Colonic mucosa (tissue), 4 donors: ENCODE measurements at regions not wholly inside any gene's neighbourhood (a gene's known extent, or its start where the extent isn't known, plus 50 kb on each side); places are given as distances from the start of the nearest gene placed in this dataset.

ENCODE experiments used
- DNase-seq: peaks from one replicate; pipeline ENCODE4 v3.0.0-alpha.2; 2020
- H3K27ac ChIP-seq: fragments of 200-600 bp; one replicate; pipeline ENCODE4 v1.8.0; 2021
- H3K27me3 ChIP-seq: fragments of 200-600 bp; one replicate; pipeline ENCODE4 v1.8.0; 2021
- H3K36me3 ChIP-seq: fragments of 200-600 bp; one replicate; pipeline ENCODE4 v1.8.0; 2021
- H3K4me1 ChIP-seq: fragments of 200-600 bp; one replicate; pipeline ENCODE4 v1.8.0; 2021; ENCODE audit warnings: mild to moderate bottlenecking
- H3K4me3 ChIP-seq: fragments of 200-600 bp; one replicate; pipeline ENCODE4 v1.8.0; 2021
- H3K9ac ChIP-seq, 2 donors: one replicate each; pipeline ENCODE4 v1.7.0; 2013; ENCODE audit warnings: control low read depth in 2 of 2, low read depth in 2 of 2, low read length in 2 of 2
- H3K9me3 ChIP-seq: fragments of 200-600 bp; one replicate; pipeline ENCODE4 v1.8.0; 2021
- CTCF ChIP-seq: fragments of 200-600 bp; IDR thresholded peaks from one replicate; pipeline ENCODE4 v1.8.0; 2022; ENCODE audit warnings: antibody characterized with exemption, mild to moderate bottlenecking
- intact Hi-C: fragments of 100-400 bp; cut with DNase I; formaldehyde crosslinking; loops from one replicate; pipeline ENCODE4 v1.14.1; 2022
- donor health status: healthy.
- donor health status: DM: no; HTN: no; CAD: no.
- donor health status: DM: no; HTN: no; CAD: no.

GRCh38 chr2:122138561-122138960 lies 383.1 kb downstream of the TSN start:
- Histone ChIP-seq H3K9me3 (no peaks in the 10 kb centered on the region), H3K27me3 (no peaks in the 10 kb centered on the region), H3K9ac (no peak overlapping the region), H3K27ac (no peak overlapping the region), H3K4me3 (no peak overlapping the region), H3K4me1 (no peaks in the 10 kb centered on the region), H3K36me3 (no peaks in the 10 kb centered on the region)
- DNase-seq, result no peak
- intact Hi-C loops, result no loop called here
- TF ChIP-seq CTCF, result no peak

DNA sequence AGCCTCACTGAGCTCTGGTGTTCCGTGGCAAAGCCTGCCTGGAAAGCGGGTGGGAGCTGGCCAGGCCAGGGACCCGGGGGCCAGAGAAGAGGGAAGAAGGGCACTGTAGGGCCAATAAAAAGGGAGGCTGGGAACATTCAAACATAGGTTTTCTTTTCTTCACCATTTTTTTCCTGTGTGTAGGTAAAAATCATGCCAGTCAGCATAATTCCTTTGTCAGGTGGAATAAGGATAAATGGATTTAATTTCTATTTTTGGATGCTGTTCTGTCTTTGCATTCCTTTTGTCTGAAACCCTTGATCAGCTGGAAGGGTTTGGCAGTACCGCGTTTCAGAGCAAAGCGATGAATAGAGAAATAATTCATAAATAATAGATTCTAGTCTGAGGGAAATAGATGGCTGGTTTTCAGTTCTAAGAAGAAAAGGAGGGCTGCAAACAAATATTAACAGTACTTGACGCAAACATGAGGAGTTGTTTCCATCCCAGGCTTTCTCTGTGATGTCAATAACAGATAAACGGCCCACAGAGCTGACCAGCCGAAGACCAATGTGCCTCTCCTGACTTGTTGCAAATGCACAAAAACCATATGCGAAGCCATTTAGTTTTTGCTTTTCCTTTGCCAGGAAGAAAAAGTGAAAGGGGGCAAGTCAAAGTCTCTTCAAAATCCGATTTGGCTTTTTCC lies 384.4 kb downstream of the TSN start:
- intact Hi-C loops, result no loop called here
- no peaks in the 10 kb centered on the region for H3K4me1 ChIP-seq
- TF ChIP-seq CTCF, result no peak
- no peak overlapping the region for H3K4me3 ChIP-seq
- H3K9me3 ChIP-seq, result no peaks in the 10 kb centered on the region
- no peak overlapping the region for H3K9ac ChIP-seq
- H3K27ac ChIP-seq, result no peak overlapping the region
- no peaks in the 10 kb centered on the region for H3K36me3 ChIP-seq
- no peak for DNase-seq
- H3K27me3 ChIP-seq, result no peaks in the 10 kb centered on the region

- intact Hi-C loops, result no loop called here
- no peaks in the 10 kb centered on the region for H3K36me3 ChIP-seq
- no peaks in the 10 kb centered on the region for H3K4me1 ChIP-seq
- no peak overlapping the region for H3K4me3 ChIP-seq
- H3K27me3 ChIP-seq, result no peaks in the 10 kb centered on the region
- no peak for TF ChIP-seq CTCF
- no peaks in the 10 kb centered on the region for H3K9me3 ChIP-seq
- no peak for DNase-seq
- no peak overlapping the region for H3K27ac ChIP-seq
- H3K9ac ChIP-seq, result no peak overlapping the region
Observed at GRCh38 chr2:122144884-122145283, 389.4 kb downstream of the TSN start.

DNA sequence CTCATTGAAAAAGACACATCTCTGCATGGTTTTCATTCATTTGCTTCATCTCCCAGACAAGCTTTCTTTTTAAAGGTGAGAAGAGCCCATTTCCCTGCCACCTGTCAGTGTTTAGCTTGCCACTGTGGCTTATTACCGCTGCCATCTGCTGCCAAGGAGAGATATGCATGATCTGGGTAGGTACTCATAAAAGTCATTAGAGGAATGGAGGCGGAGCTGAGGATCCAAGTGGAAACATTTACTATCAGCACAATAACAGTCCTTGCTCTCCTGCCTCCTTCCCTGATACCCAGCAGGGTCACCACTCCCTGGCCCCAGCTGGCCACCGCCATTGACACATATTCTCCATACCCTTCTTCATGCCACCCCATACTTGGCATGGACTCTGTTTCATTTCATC lies 390.4 kb downstream of the TSN start:
- DNase-seq, result no peak
- no peak for TF ChIP-seq CTCF
- no peak overlapping the region for H3K9ac ChIP-seq
- no peaks in the 10 kb centered on the region for H3K36me3 ChIP-seq
- intact Hi-C loops, result no loop called here
- H3K27me3 ChIP-seq, result no peaks in the 10 kb centered on the region
- no peak overlapping the region for H3K27ac ChIP-seq
- H3K4me1 ChIP-seq, result no peaks in the 10 kb centered on the region
- no peaks in the 10 kb centered on the region for H3K9me3 ChIP-seq
- no peak overlapping the region for H3K4me3 ChIP-seq

DNA sequence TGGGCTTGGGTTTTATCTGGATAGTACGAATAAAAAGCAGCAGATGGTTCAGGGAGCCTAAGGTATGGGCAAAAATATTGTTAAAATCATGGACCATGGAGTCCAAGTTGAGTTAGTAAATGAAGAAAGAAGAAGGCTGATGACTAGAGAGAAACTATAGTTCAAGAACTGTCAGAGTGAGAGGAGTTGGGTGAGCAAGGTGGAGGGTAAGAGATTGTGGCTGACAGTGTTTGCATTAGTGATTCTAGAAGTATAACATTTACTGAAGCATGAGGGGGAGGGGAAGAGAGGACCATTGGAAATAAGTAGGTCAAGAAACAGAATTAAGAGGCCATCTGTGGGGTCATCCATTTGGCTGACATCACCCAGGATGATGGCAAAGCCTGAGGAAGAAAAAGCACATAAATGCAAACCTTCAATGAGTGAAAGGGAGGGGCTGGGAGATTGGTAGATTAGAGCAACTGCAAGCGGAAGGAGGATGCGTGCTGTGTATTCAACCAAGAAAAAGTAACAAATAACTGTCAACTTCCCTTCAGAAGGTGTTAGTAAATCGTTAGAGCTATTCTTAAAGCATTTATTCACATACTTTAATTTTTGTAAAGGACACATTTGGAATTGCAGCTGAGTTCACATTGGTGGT lies 392.8 kb downstream of the TSN start:
- intact Hi-C loops, result no loop called here
- no peaks in the 10 kb centered on the region for H3K9me3 ChIP-seq

More for the DNA sequence above, 392.8 kb downstream of the TSN start:
- no peaks in the 10 kb centered on the region for H3K36me3 ChIP-seq
- no peaks in the 10 kb centered on the region for H3K4me1 ChIP-seq
- H3K27me3 ChIP-seq, result no peaks in the 10 kb centered on the region
- DNase-seq, result no peak
- no peak overlapping the region for H3K27ac ChIP-seq
- H3K9ac ChIP-seq, result no peak overlapping the region
- no peak overlapping the region for H3K4me3 ChIP-seq
- no peak for TF ChIP-seq CTCF
